AG04450 (cell line): ENCODE measurements at regions not wholly inside any gene's neighbourhood (a gene's known extent, or its start where the extent isn't known, plus 50 kb on each side); places are given as distances from the start of the nearest gene placed in this dataset.

Source experiments
- CTCF ChIA-PET: fragments of 300-600, 350-600 bp; formaldehyde crosslinking; extraction: SDS; loops from one replicate; lab custom pipeline; 2022; ENCODE audit warnings: antibody characterized with exemption, inconsistent platforms; lab: Charles Lee
- POLR2A ChIA-PET: fragments of 350-600 bp; formaldehyde crosslinking; extraction: SDS; loops from one replicate; lab custom pipeline; 2021; ENCODE audit warnings: antibody characterized with exemption, inconsistent platforms; lab: Yijun Ruan, JAX
- DNase-seq: peaks from one replicate; pipeline ENCODE4 v3.0.0-alpha.2; 2011; ENCODE audit warnings: low read depth, low spot score
- H3K27ac ChIP-seq: one replicate; pipeline ENCODE4 v1.5.1; 2012; ENCODE audit warnings: low read depth, low read length, control low read depth
- H3K27me3 ChIP-seq: one replicate; pipeline ENCODE4 v1.6.0; 2012; ENCODE audit warnings: low read length; ENCODE audit not compliant: control insufficient read depth, insufficient read depth
- H3K4me3 ChIP-seq: 2 replicates; pipeline ENCODE4 v1.5.1; 2011; ENCODE audit warnings: mild to moderate bottlenecking, low read depth, low read length, control low read depth
- H3K9me3 ChIP-seq: 2 replicates; pipeline ENCODE4 v1.5.1; 2012; ENCODE audit warnings: low read length; ENCODE audit not compliant: control insufficient read depth, insufficient read depth
- CTCF ChIP-seq: IDR thresholded peaks from 2 replicates; pipeline ENCODE4 v1.5.1; 2011; ENCODE audit warnings: low read depth, low read length, control low read depth, inconsistent platforms

GRCh38 chr16:61409604-61410003, 626.6 kb downstream of the CDH8 start:
- no peaks in the 10 kb centered on the region for H3K9me3 ChIP-seq
- CTCF ChIA-PET: no interaction called here
- no peak for TF ChIP-seq CTCF

GRCh38 chr16:61403386-61403785, 632.9 kb downstream of the CDH8 start:
- no peak for TF ChIP-seq CTCF
- H3K9me3 ChIP-seq: no peaks in the 10 kb centered on the region; the same call in 1 of the 2 replicates
- H3K4me3 ChIP-seq: no peak overlapping the region
- no peak for DNase-seq
- no peak overlapping the region for H3K27ac ChIP-seq
- POLR2A ChIA-PET: no interaction called here
- CTCF ChIA-PET: no interaction called here
- no peaks in the 10 kb centered on the region for H3K27me3 ChIP-seq

More at GRCh38 chr16:61409604-61410003, 626.6 kb downstream of the CDH8 start:
- Histone ChIP-seq H3K27ac (no peak overlapping the region), H3K4me3 (no peak overlapping the region), H3K27me3 (no peaks in the 10 kb centered on the region)
- POLR2A ChIA-PET: no interaction called here
- DNase-seq: no peak

GRCh38 chr16:61391896-61392295, 644.3 kb downstream of the CDH8 start:
- POLR2A ChIA-PET: no interaction called here
- CTCF ChIA-PET: no interaction called here
- Histone ChIP-seq H3K4me3 (no peak overlapping the region), H3K9me3 (peaks cover 2% of the 10 kb centered on the region), H3K27ac (no peak overlapping the region), H3K27me3 (no peaks in the 10 kb centered on the region)
- no peak for DNase-seq
- TF ChIP-seq CTCF: no peak

GRCh38 chr16:61390965-61391637, 645.1 kb downstream of the CDH8 start:
- no peak for TF ChIP-seq CTCF
- Histone ChIP-seq H3K4me3 (no peak overlapping the region), H3K27me3 (no peaks in the 10 kb centered on the region), H3K9me3 (no peaks in the 10 kb centered on the region), H3K27ac (no peak overlapping the region)
- POLR2A ChIA-PET: no interaction called here
- DNase-seq: no peak
- CTCF ChIA-PET: no interaction called here

- Histone ChIP-seq H3K27ac (no peak overlapping the region), H3K4me3 (no peak overlapping the region), H3K27me3 (no peaks in the 10 kb centered on the region), H3K9me3 (peaks cover 3% of the 10 kb centered on the region; the same call in 1 of the 2 replicates)
- TF ChIP-seq CTCF: no peak
- ChIA-PET CTCF (no interaction called here), POLR2A (no interaction called here)
- DNase-seq: no peak
Measured at GRCh38 chr16:61385392-61386071, 650.7 kb downstream of the CDH8 start.
